ENCODE measurements at regions not wholly inside any gene's neighbourhood (a gene's known extent, or its start where the extent isn't known, plus 50 kb on each side); places are given as distances from the start of the nearest gene placed in this dataset.

DNA sequence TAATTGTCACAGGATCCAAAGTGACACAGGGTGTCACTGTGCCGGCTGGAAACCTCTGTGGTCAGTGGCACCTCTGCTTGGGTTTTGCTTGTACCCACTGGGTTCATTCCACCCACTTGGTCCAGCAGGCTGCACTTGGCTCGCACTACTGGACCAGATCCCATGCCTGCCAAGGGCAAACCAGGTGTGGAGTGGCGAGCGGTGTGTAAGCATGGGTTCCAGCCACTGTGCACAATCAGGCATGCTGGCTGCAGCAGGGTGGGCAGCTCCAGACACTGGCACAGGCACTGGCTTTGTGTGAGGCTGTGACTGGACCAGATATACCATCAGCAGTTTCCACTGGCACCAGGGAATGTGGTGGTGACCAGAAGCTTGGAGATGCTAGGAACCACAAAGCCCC is 261.4 kb downstream of the KCNA4 start:
- TF ChIP-seq, protein P1, sequence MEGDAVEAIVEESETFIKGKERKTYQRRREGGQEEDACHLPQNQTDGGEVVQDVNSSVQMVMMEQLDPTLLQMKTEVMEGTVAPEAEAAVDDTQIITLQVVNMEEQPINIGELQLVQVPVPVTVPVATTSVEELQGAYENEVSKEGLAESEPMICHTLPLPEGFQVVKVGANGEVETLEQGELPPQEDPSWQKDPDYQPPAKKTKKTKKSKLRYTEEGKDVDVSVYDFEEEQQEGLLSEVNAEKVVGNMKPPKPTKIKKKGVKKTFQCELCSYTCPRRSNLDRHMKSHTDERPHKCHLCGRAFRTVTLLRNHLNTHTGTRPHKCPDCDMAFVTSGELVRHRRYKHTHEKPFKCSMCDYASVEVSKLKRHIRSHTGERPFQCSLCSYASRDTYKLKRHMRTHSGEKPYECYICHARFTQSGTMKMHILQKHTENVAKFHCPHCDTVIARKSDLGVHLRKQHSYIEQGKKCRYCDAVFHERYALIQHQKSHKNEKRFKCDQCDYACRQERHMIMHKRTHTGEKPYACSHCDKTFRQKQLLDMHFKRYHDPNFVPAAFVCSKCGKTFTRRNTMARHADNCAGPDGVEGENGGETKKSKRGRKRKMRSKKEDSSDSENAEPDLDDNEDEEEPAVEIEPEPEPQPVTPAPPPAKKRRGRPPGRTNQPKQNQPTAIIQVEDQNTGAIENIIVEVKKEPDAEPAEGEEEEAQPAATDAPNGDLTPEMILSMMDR (IDR thresholded peaks at IDR 0.05), result no peak
- ATAC-seq (ENCODE audit: low FRiP score) (no peak), DNase-seq (ENCODE audit: low spot score) (no peak)

DNA sequence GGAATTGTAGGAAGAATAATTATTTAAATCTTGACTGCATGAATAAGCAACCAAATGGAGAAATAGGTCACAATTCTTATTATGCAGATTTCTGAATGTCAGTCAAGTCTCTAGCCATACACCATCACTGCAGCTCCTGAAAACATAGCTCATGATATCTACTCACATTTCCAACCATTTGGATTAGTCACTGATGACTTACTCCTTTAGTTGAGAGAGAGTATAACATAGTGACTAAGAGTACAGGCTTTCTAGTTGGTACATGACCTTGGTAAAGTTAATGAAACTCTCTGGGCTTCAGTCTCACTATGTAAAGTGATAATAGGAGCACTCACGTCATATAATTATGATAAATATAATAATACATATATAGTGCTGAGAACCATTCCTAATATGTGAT is 265.2 kb downstream of the KCNA4 start:
- ATAC-seq (ENCODE audit: low FRiP score), result no peak
- DNase-seq (ENCODE audit: low spot score), result no peak
- TF ChIP-seq, protein P1 (IDR thresholded peaks at IDR 0.05), result no peak

DNA sequence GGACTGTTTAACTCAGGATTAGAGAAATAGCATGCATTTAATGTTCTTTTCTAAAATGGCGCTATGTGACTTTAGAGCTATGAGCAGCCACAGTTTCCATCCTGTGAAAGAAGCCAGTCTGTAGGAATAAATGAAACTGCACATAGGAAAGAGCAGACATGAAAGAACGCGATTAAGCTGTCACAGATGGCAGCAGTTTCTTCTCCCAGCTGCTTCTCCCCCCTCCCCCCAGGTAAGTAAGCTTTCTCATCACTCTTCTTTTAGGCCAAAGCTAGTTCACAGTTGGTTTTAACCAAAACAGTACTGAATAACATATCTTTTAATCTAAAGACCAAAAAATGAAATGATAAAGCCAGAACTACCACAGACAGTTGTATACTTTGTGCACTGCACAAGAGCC is 266.4 kb downstream of the KCNA4 start:
- no peak for ATAC-seq (ENCODE audit: low FRiP score)
- no peak for DNase-seq (ENCODE audit: low spot score)
- TF ChIP-seq, protein P1 (IDR thresholded peaks at IDR 0.05), result no peak

DNA sequence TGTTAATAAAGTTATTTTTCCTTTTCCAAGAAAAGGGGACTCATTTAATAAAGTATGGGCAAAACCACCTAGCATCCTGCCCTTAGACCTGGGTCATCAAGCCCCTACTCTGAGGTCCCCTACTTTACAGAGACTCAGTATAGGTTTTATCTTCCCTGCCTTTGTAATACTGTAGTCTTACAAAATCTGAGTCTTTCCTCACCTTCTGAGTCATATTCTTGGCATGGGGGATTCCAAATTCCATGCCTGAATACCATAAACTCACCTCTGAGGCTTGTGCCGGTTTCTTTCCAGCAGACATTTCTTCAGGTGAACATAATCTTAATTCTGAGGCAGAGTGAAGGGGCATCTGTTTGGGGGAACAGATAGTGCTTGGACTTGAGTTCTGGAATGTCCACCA is 282.5 kb downstream of the KCNA4 start:
- TF ChIP-seq, protein P1 (IDR thresholded peaks at IDR 0.05), result no peak
- no peak for DNase-seq (ENCODE audit: low spot score)
- peak; percentile 78 for ATAC-seq (ENCODE audit: low FRiP score)

DNA sequence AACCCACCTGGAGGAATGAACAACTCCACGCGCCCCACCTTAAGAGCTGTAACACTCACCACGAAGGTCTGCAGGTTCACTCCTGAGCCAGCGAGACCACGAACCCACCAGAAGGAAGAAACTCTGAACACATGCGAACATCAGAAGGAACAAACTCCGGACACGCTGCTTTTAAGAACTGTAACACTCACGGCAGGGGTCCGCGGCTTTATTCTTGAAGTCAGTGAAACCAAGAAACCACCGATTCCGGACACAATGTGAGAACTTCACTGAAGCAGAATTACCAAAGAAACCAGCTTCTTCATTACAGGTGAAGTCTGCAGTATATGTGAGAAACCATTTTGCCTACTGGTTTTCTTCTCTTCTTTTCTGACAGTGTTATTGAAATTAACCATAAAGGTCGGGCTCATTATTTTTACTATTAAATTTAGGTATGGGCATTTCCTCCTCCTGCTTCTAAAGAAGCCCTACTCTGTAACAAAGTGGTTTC is 303.0 kb downstream of the KCNA4 start:
- ATAC-seq (ENCODE audit: low FRiP score), result no peak
- TF ChIP-seq, protein P1 (IDR thresholded peaks at IDR 0.05), result no peak
- DNase-seq (ENCODE audit: low spot score), result no peak

DNA sequence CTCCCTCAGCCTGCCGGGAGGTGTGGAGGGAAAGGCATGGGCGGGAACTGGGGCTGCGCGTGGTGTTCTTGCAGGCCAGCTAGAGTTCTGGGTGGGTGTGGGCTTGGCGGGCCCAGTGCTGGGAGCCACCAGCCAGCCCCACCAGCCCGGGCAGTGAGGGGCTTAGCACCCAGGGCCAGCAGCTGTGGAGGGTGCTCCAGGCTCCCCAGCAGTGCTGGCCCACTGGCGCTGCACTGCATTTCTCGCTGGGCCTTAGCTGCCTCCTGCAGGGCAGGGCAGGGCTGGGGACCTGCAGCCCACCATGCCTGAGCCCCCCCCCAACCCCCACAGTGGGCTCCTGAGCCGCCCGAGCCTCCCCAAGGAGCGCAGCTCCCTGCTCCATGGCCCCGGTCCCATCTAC is 304.2 kb downstream of the KCNA4 start:
- no peak for DNase-seq (ENCODE audit: low spot score)
- no peak for ATAC-seq (ENCODE audit: low FRiP score)
- TF ChIP-seq, protein P1 (IDR thresholded peaks at IDR 0.05), result no peak

DNA sequence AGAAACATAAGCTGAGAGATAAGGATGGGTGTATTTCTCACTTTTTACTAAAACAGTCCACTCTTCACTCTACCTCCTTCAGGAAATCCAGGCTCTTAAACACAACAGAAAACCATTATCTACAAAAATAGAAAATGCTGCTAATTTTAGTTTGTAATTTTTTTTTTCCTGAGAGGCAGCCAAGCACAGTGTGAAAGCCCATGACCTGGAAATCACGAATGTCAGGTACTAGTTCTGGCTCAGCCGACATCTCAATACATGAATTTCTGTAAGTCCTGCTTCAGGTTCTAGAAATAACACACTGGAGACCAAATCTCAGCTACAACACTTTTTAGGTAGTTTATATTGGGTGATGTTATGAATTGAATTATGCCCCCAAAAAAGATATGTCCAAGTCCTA is 308.9 kb downstream of the KCNA4 start:
- ATAC-seq (ENCODE audit: low FRiP score), result no peak
- DNase-seq (ENCODE audit: low spot score), result no peak
- TF ChIP-seq, protein P1 (IDR thresholded peaks at IDR 0.05), result no peak

All from omental fat pad (tissue), 3 donors.